Prostate gland (tissue), 2 donors: ENCODE measurements at regions not wholly inside any gene's neighbourhood (a gene's known extent, or its start where the extent isn't known, plus 50 kb on each side); places are given as distances from the start of the nearest gene placed in this dataset.
"Not testable (repeated sequence)": the region's sequence is repeated elsewhere in the genome, so short reads cannot be mapped to it uniquely, and the experiment has no call there.

Experiments used
- DNase-seq: peaks from one replicate; pipeline ENCODE4 v3.0.0-alpha.2; 2019; ENCODE audit warnings: low spot score
- H3K27ac ChIP-seq, 2 donors: fragments of 200-600 bp; sonication (generic); 2 replicates each; pipeline ENCODE4 v1.5.1; 2017 to 2019
- H3K27me3 ChIP-seq: fragments of 200-600 bp; sonication (generic); replicated peaks from 2 replicates; pipeline ENCODE4 v1.5.1; 2019; ENCODE audit not compliant: insufficient read depth
- H3K36me3 ChIP-seq, 2 donors: fragments of 200-600 bp; sonication (generic); 1 replicate in 1 of 2; 2 replicates in 1 of 2; pipeline versions ENCODE4 v1.5.1 to v1.8.1; 2017 to 2019
- H3K4me1 ChIP-seq: fragments of 200-600 bp; sonication (generic); replicated peaks from 2 replicates; pipeline ENCODE4 v1.5.1; 2019
- H3K4me3 ChIP-seq, 2 donors: fragments of 200-600 bp; sonication (generic); 2 replicates each; pipeline ENCODE4 v1.5.1; 2017 to 2019
- H3K9me3 ChIP-seq: fragments of 200-600 bp; sonication (generic); 2 replicates; pipeline ENCODE4 v1.5.1; 2017
- CTCF ChIP-seq, 4 experiments: fragments of 200-600 bp in 2 of 4; fragments of 450-650 bp in 2 of 4; sonication (generic) in 2 of 4; IDR thresholded peaks; 1 replicate in 3 of 4; 2 replicates in 1 of 4; pipeline ENCODE4 v1.5.1; 2016 to 2019; ENCODE audit warnings: antibody characterized with exemption in 4 of 4, mild to moderate bottlenecking in 2 of 4, moderate library complexity in 2 of 4
- POLR2A ChIP-seq: fragments of 450-650 bp; IDR thresholded peaks from one replicate; pipeline ENCODE4 v1.6.1; 2016; ENCODE audit warnings: antibody characterized with exemption, mild to moderate bottlenecking
- POLR2AphosphoS5 ChIP-seq: sonication (generic); formaldehyde crosslinking; IDR thresholded peaks from one replicate; pipeline ENCODE4 v1.6.1; 2017; ENCODE audit warnings: antibody characterized with exemption
- WGBS: methylation state at CpG from one replicate; pipeline ENCODE4 v1.1.5; 2018; 5-methylcytosine and 5-hydroxymethylcytosine counted together
- intact Hi-C: fragments of 100-400 bp; cut with DNase I; formaldehyde crosslinking; loops from one replicate; pipeline ENCODE4 v1.14.2; 2022

- intact Hi-C loops = no loop called here
- Histone ChIP-seq H3K27ac (no peak overlapping the region), H3K4me1 (no peaks in the 10 kb centered on the region), H3K4me3 (no peak overlapping the region), H3K27me3 (no peaks in the 10 kb centered on the region), H3K36me3 (no peaks in the 10 kb centered on the region), H3K9me3 (no peaks in the 10 kb centered on the region)
- no peak for DNase-seq
- no peak for TF ChIP-seq POLR2A
- no peak for TF ChIP-seq POLR2AphosphoS5
- no peak for TF ChIP-seq CTCF (IDR thresholded peaks at IDR 0.05)
- WGBS = 35% methylated on average over 4 of the region's 4 CpGs
These were observed 366.5 kb downstream of the DSC3 start for GRCh38 chr18:30676053-30676480.

- WGBS = 76% methylated on average over 2 of the region's 2 CpGs
- intact Hi-C loops = no loop called here
- TF ChIP-seq CTCF (IDR thresholded peaks at IDR 0.05) (no peak), POLR2AphosphoS5 (no peak), POLR2A (no peak)
These were observed 367.0 kb downstream of the DSC3 start for GRCh38 chr18:30675493-30675892.

GRCh38 chr18:30675072-30675471, 367.5 kb downstream of the DSC3 start:
- intact Hi-C loops = no loop called here
- H3K27ac ChIP-seq = no peak overlapping the region
- H3K9me3 ChIP-seq = no peaks in the 10 kb centered on the region
- no peak for DNase-seq
- H3K36me3 ChIP-seq = no peaks in the 10 kb centered on the region
- H3K4me1 ChIP-seq = no peaks in the 10 kb centered on the region
- no peak overlapping the region for H3K4me3 ChIP-seq
- no peaks in the 10 kb centered on the region for H3K27me3 ChIP-seq
- no peak for TF ChIP-seq POLR2A
- TF ChIP-seq POLR2AphosphoS5 = no peak
- no peak for TF ChIP-seq CTCF (IDR thresholded peaks at IDR 0.05)
- WGBS = 84% methylated on average over 4 of the region's 4 CpGs

More at GRCh38 chr18:30675493-30675892, 367.0 kb downstream of the DSC3 start:
- no peak overlapping the region for H3K4me3 ChIP-seq
- no peaks in the 10 kb centered on the region for H3K4me1 ChIP-seq
- H3K27ac ChIP-seq = no peak overlapping the region
- no peak for DNase-seq
- H3K27me3 ChIP-seq = no peaks in the 10 kb centered on the region
- no peaks in the 10 kb centered on the region for H3K36me3 ChIP-seq
- H3K9me3 ChIP-seq = no peaks in the 10 kb centered on the region

GRCh38 chr18:30674596-30674995, 367.9 kb downstream of the DSC3 start:
- H3K9me3 ChIP-seq = no peaks in the 10 kb centered on the region
- no peak overlapping the region for H3K4me3 ChIP-seq
- intact Hi-C loops = no loop called here
- no peaks in the 10 kb centered on the region for H3K36me3 ChIP-seq
- WGBS = 74% methylated on average over 2 of the region's 2 CpGs
- no peak overlapping the region for H3K27ac ChIP-seq
- no peak for TF ChIP-seq POLR2A
- no peak for TF ChIP-seq CTCF (IDR thresholded peaks at IDR 0.05)
- no peak for TF ChIP-seq POLR2AphosphoS5
- no peaks in the 10 kb centered on the region for H3K4me1 ChIP-seq
- no peaks in the 10 kb centered on the region for H3K27me3 ChIP-seq
- DNase-seq = no peak

GRCh38 chr18:30672439-30672838, 370.1 kb downstream of the DSC3 start:
- DNase-seq, intact Hi-C loops, H3K36me3 ChIP-seq, H3K27ac ChIP-seq, H3K4me1 ChIP-seq, H3K9me3 ChIP-seq, H3K27me3 ChIP-seq, H3K4me3 ChIP-seq: not testable (repeated sequence)
- 90% methylated on average over 1 of the region's 1 CpG for WGBS
